Kidney (tissue), 13 donors: ENCODE measurements at regions not wholly inside any gene's neighbourhood (a gene's known extent, or its start where the extent isn't known, plus 50 kb on each side); places are given as distances from the start of the nearest gene placed in this dataset.

Experiments
- DNase-seq, 5 donors: peaks; one replicate each; pipeline ENCODE4 v3.0.0-alpha.2; 2013 to 2020
- FAIRE-seq: peaks from 2 replicates; lab custom pipeline; 2012; peaks lifted over from hg19 to GRCh38; lab: Jason Lieb, UNC
- H3K27ac ChIP-seq, 2 donors: one replicate each; pipeline ENCODE4 v1.7.0; 2013; ENCODE audit warnings: low read depth in 2 of 2, low read length in 2 of 2, inconsistent platforms in 1 of 2
- H3K27me3 ChIP-seq: one replicate; pipeline ENCODE4 v1.7.1; 2013; ENCODE audit warnings: low read length, inconsistent platforms; ENCODE audit not compliant: control insufficient read depth, insufficient read depth
- H3K36me3 ChIP-seq, 3 donors: one replicate each; pipeline versions ENCODE4 v1.7.0 to v1.7.1; 2013; ENCODE audit warnings: low read length in 3 of 3, control low read depth in 1 of 3, inconsistent platforms in 1 of 3; ENCODE audit not compliant: insufficient read depth in 3 of 3, control insufficient read depth in 2 of 3
- H3K4me1 ChIP-seq, 3 donors: one replicate each; pipeline versions ENCODE4 v1.7.0 to v1.7.1; 2013; ENCODE audit warnings: low read length in 3 of 3, inconsistent platforms in 1 of 3, low read depth in 1 of 3; ENCODE audit not compliant: control insufficient read depth in 2 of 3, insufficient read depth in 2 of 3
- H3K4me3 ChIP-seq, 3 donors: one replicate each; pipeline versions ENCODE4 v1.7.0 to v1.8.1; 2013; ENCODE audit warnings: low read length in 3 of 3, control low read depth in 1 of 3, inconsistent platforms in 1 of 3
- H3K9ac ChIP-seq, 3 donors: one replicate each; pipeline versions ENCODE4 v1.7.0 to v1.7.1; 2013; ENCODE audit warnings: low read length in 3 of 3, control low read depth in 1 of 3, inconsistent platforms in 1 of 3
- H3K9me3 ChIP-seq, 3 donors: one replicate each; pipeline versions ENCODE4 v1.7.0 to v1.7.1; 2013; ENCODE audit warnings: low read length in 3 of 3, control low read depth in 1 of 3, inconsistent platforms in 1 of 3; ENCODE audit not compliant: control insufficient read depth in 2 of 3, insufficient read depth in 1 of 3
- intact Hi-C: fragments of 100-400 bp; cut with DNase I; formaldehyde crosslinking; loops from one replicate; pipeline ENCODE4 v1.11.1; 2022
- TF ChIP-seq, protein P1 (sequence below): IDR thresholded peaks from 3 replicates; pipeline ENCODE4 v1.5.1; 2012; ENCODE audit warnings: mild to moderate bottlenecking, moderate library complexity, borderline replicate concordance; ENCODE audit not compliant: insufficient read depth; ENCODE audit errors: extremely low read depth
- donor health status: control.
- donor health status: control.
- donor health status: control.
- donor health status: control.
- donor health status: control.
- donor health status: DM: yes; HTN: yes; CAD: no.
- donor health status: Normal renal cell carcinoma (clear cell type).

DNA sequence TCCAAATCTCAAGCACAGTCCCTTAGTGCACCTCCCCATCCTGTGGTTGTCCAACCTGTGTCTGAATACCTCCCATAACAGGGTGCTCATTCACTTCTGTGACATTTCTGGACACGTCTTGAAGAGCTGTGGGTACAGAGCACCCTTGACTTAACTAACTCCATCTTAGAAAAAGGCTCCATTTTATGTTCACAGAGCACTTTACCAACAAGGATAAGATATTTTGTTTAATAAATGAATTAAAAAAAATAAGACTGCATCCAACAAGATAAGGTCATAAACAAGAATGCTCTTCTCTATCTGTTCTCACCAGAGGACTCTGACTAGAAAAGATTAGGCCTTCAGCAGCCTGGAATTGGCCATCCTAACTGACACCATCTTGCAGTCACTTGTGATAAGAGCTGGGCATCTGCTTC lies 335.2 kb upstream of the ZNF32 start:
- no peaks in the 10 kb centered on the region for H3K36me3 ChIP-seq
- no peaks in the 10 kb centered on the region for H3K27me3 ChIP-seq
- TF ChIP-seq, protein P1, sequence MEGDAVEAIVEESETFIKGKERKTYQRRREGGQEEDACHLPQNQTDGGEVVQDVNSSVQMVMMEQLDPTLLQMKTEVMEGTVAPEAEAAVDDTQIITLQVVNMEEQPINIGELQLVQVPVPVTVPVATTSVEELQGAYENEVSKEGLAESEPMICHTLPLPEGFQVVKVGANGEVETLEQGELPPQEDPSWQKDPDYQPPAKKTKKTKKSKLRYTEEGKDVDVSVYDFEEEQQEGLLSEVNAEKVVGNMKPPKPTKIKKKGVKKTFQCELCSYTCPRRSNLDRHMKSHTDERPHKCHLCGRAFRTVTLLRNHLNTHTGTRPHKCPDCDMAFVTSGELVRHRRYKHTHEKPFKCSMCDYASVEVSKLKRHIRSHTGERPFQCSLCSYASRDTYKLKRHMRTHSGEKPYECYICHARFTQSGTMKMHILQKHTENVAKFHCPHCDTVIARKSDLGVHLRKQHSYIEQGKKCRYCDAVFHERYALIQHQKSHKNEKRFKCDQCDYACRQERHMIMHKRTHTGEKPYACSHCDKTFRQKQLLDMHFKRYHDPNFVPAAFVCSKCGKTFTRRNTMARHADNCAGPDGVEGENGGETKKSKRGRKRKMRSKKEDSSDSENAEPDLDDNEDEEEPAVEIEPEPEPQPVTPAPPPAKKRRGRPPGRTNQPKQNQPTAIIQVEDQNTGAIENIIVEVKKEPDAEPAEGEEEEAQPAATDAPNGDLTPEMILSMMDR = no peak
- H3K4me1 ChIP-seq = no peaks in the 10 kb centered on the region
- no peak for DNase-seq
- H3K9me3 ChIP-seq = peaks cover 0 to 4% (median 0%) of the 10 kb centered on the region in 3 donors
- no peak overlapping the region for H3K4me3 ChIP-seq
- no peak overlapping the region for H3K27ac ChIP-seq
- no peak for FAIRE-seq
- no peak overlapping the region for H3K9ac ChIP-seq
- intact Hi-C loops = no loop called here

GRCh38 chr10:43983405-43983804 lies 334.7 kb upstream of the ZNF32 start:
- Histone ChIP-seq H3K27ac (no peak overlapping the region), H3K4me1 (no peaks in the 10 kb centered on the region), H3K9ac (no peak overlapping the region), H3K9me3 (peaks cover 0 to 4% (median 0%) of the 10 kb centered on the region in 3 donors), H3K36me3 (no peaks in the 10 kb centered on the region), H3K27me3 (no peaks in the 10 kb centered on the region), H3K4me3 (no peak overlapping the region)
- intact Hi-C loops = no loop called here
- FAIRE-seq (no peak), DNase-seq (no peak)
- TF ChIP-seq, protein P1 = no peak

DNA sequence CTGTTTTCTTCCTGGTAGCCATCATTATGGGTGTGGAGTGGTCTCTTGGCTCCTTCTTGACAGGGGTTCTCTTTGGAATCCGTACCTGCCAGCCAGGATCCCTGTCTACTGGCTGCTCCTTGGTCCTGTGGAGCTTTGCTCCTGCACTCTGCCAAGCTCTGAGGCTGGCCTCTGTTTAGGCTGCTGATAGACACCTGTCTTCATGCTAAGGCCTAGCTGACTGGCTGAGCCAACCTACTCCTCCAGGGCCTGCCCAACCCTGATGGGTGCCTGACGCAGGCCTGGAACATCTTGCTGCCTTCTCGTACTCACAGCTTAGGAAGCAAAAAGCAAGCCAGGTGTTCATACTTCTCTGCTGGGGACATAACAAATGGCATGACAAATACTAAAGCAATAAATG lies 333.6 kb upstream of the ZNF32 start:
- DNase-seq (no peak), FAIRE-seq (no peak)
- Histone ChIP-seq H3K9ac (no peak overlapping the region), H3K9me3 (no peaks in the 10 kb centered on the region), H3K27ac (no peak overlapping the region), H3K4me3 (no peak overlapping the region), H3K36me3 (no peaks in the 10 kb centered on the region), H3K4me1 (no peaks in the 10 kb centered on the region), H3K27me3 (no peaks in the 10 kb centered on the region)
- intact Hi-C loops = no loop called here
- TF ChIP-seq, protein P1 = no peak

- Histone ChIP-seq H3K9me3 (no peaks in the 10 kb centered on the region), H3K4me1 (no peaks in the 10 kb centered on the region), H3K27ac (no peak overlapping the region), H3K4me3 (no peak overlapping the region), H3K9ac (no peak overlapping the region), H3K36me3 (no peaks in the 10 kb centered on the region), H3K27me3 (no peaks in the 10 kb centered on the region)
- TF ChIP-seq, protein P1 = no peak
- no peak for FAIRE-seq
- intact Hi-C loops = no loop called here
- no peak for DNase-seq
These were observed 333.0 kb upstream of the ZNF32 start for GRCh38 chr10:43981696-43982095.
